Upper lobe of left lung (tissue), 4 donors: ENCODE measurements at regions not wholly inside any gene's neighbourhood (a gene's known extent, or its start where the extent isn't known, plus 50 kb on each side); places are given as distances from the start of the nearest gene placed in this dataset.

Experiments used
- POLR2A ChIP-seq, 4 donors: fragments of 450-650 bp; IDR thresholded peaks; one replicate each; pipeline ENCODE4 v1.5.1; 2016 to 2017; ENCODE audit warnings: antibody characterized with exemption in 4 of 4, mild to moderate bottlenecking in 2 of 4
- TF ChIP-seq, protein P1 (sequence below), 6 experiments: fragments of 450-650 bp in 4 of 6; fragments of 200-600 bp in 2 of 6; sonication (generic) in 2 of 6; IDR thresholded peaks; one replicate each; pipeline ENCODE4 v1.5.1; 2016 to 2019; ENCODE audit warnings: antibody characterized with exemption in 6 of 6

DNA sequence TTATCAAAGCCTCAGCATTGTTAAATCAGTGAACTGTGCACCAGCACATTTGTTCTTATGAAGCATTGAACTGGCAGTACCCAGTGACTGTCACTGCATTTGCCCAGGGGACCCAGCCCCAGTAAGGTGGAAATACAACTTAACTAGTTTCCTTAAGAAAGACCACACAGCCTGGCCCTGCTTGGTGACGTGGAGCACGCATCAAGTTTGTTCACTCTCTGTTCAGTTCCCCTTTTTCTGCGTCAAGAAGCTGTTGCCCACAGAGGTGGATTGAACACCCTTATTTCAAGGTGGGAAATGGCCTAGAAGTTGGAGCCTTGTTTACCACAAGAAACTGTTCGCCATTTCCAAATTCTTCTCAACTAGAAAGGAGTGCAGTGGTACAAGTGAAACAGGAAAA, 69.9 kb upstream of the AGBL1 start:
- TF ChIP-seq, protein P1, sequence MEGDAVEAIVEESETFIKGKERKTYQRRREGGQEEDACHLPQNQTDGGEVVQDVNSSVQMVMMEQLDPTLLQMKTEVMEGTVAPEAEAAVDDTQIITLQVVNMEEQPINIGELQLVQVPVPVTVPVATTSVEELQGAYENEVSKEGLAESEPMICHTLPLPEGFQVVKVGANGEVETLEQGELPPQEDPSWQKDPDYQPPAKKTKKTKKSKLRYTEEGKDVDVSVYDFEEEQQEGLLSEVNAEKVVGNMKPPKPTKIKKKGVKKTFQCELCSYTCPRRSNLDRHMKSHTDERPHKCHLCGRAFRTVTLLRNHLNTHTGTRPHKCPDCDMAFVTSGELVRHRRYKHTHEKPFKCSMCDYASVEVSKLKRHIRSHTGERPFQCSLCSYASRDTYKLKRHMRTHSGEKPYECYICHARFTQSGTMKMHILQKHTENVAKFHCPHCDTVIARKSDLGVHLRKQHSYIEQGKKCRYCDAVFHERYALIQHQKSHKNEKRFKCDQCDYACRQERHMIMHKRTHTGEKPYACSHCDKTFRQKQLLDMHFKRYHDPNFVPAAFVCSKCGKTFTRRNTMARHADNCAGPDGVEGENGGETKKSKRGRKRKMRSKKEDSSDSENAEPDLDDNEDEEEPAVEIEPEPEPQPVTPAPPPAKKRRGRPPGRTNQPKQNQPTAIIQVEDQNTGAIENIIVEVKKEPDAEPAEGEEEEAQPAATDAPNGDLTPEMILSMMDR (IDR thresholded peaks at IDR 0.05): no peak
- no peak for TF ChIP-seq POLR2A (IDR thresholded peaks at IDR 0.05)
